Fibroblast of the conjunctiva (primary cell): ENCODE measurements at regions not wholly inside any gene's neighbourhood (a gene's known extent, or its start where the extent isn't known, plus 50 kb on each side); places are given as distances from the start of the nearest gene placed in this dataset.

Experiments used
- DNase-seq: peaks from one replicate; pipeline ENCODE4 v3.0.0-alpha.2; 2010; ENCODE audit warnings: low read depth

GRCh38 chr10:84789026-84789425 is 460.6 kb downstream of the CCSER2 start:
- no peak for DNase-seq

DNA sequence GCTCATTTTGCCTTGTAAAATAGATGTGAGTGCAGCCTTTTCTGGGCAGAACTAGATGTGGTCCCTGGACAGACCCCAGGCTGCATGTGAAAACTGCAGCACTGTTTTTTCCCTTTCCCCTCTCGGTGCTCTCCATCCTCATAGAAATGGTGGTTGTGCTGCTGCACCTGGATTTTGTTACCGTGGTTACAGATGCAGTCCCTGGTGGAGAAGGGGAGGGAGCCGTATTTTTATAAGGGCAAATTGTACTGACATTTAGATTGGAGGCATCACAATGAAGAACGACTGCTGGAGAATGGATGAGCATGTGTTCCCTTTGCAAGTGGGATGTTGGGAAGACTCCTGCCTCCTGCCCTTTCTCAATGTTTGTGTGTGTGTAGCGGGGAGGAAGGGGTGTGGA is 469.9 kb downstream of the CCSER2 start:
- DNase-seq: no peak

- no peak for DNase-seq
Measured at GRCh38 chr10:84801156-84801555, 472.8 kb downstream of the CCSER2 start.

GRCh38 chr10:84801916-84802315 is 473.5 kb downstream of the CCSER2 start:
- no peak for DNase-seq

GRCh38 chr10:84805149-84805548 is 476.8 kb downstream of the CCSER2 start:
- DNase-seq: no peak

- DNase-seq: no peak
Measured at GRCh38 chr10:84811113-84811512, 482.7 kb downstream of the CCSER2 start.

- no peak for DNase-seq
Measured at GRCh38 chr10:84818961-84819360, 490.6 kb downstream of the CCSER2 start.

GRCh38 chr10:84820120-84820519 is 491.7 kb downstream of the CCSER2 start:
- DNase-seq: no peak

- no peak for DNase-seq
Measured at GRCh38 chr10:84820596-84820995, 492.2 kb downstream of the CCSER2 start.

DNA sequence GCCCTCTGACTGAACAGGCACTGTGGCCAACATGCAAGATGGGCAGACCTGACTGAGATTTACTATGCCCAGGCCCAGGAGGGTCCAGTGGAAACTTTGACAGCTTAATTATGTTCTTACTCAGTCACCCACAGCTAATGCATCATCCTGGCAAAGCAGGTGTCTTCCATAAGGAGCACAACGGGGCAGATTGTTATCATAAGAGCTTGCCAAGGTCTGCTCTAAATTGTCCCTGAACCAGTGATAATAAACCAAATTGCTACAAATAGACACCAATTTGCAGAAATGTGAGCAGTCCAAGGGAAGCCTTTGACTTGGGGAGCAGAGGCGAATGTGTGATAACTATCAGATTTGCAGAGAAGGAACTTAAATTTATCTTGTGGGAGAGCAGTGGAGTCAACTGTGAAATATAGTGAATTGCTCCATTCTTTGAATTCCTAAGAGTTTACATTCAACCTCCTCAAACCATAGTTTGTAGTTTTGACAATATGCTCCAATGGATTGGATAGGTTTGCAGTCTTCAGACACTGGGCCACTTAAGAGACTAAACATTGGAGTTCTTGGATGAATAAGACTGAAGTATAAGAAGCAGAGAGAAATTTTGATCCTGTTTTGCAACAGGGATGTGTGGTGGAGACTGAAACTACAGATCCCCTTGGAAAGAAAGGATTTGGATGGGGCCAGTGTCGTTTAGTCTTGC is 494.7 kb downstream of the CCSER2 start:
- DNase-seq: no peak

DNA sequence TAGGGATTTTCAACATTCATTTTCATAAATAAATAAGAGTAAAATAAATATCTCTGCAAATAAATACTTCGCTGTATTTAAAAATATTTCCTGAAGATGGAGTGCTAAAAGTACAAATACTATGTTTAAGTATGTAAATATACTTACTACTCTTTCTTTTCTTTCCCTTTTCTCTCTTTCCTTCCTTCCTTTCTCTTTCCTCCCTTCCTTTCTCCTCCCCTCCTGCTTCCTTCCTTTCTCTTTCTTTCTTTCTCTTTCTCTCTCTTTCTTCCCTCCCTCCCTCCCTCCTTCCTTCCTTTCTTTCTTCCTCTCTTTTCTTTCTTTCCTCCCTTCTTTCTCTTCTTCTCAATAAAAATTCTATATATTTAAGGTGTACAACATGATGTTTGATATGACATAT is 496.1 kb downstream of the CCSER2 start:
- DNase-seq: no peak

DNA sequence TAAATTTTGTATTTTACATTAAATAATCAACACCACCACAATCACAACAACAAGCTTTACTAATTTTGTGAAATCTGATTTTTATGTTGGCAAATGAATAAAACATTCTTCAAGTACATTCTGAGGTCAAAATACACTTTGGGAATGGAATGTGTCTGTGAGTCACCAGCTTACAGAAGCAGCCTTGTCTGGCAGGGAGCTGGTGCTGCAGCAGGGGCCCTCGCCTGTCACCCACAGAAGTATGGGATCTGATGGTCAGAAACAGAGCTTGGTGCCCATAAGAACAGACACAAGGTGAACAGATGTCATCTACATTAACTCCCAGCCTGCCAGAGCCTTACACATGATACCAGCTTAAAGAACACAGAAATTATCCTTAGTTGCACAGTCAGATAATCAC is 496.9 kb downstream of the CCSER2 start:
- DNase-seq: peak; percentile 0

DNA sequence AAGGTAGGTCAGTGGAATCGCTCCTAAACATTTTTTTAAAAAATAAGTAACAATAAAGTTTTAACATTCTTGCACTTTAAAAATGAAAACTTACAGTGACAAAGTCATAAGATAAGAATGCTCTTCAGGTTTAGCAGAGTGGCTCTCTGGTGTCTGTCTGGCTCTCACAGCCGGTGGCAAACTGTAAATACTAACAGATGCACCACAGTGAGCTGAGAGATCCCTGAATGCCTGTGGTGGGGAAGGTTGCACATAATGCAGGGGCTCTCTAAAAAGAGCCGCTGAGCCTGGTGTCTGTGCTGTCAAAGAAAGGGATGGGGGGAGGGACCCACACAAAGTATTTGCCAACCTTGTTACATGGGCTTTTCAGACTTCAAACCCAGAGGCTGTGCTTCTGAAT is 498.3 kb downstream of the CCSER2 start:
- DNase-seq: no peak

GRCh38 chr10:84829131-84829530 is 500.7 kb downstream of the CCSER2 start:
- no peak for DNase-seq

DNA sequence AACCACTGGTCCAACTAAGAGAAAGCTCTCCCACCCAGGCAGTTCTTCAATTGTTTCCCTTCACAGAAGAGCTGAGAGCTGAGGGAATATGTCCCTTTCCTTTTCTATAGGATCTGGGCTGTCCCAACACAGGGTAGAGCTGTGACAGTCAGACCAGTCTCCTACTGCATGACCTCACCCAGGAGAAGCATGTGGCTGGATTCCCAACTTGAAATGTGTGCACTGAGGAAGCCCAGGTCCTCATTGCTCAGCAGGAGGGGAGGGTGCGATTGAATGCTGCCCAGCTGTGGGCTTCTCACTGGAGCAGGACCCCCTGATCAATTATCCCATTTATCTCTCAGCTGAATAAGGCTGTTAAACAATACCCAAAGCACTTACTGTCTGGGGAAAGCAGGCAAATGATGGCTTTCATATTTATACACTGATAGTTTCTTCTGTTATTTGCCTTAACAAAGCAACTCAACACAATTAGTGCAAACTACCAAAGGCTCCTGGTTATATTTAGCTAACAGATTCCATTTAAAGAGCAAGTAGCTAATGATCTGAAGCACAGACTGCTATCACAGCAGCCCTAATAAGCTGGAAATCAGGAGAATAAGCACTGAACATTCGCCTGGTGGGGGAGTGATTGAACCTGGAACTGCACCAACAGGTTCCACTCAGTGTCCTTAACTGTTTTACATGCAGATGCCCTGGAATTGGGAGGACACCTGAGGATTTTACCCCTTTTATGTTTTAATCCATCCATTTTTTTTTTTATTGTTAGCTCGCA is 508.8 kb downstream of the CCSER2 start:
- DNase-seq: no peak

DNA sequence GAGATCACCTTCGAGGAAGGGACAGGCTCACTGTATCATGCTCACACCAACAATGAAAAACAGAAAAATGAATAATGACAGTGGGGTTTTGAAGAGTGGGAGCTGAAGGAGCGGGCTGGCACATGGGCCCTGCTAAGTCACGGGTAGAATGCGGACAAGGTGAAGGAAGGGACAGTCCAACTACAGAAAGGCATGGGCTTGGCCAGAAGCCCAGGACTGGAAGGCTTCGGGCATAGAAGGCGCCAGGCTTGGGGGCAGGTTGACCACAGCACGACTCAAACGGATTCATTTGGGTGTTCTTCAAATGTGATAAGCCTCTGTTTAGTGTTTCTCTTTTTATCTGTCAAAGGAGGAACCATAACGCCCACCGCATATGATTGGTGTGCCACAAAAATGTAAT is 509.5 kb downstream of the CCSER2 start:
- no peak for DNase-seq

- DNase-seq: no peak
Measured at GRCh38 chr10:84838851-84839250, 510.5 kb downstream of the CCSER2 start.

- DNase-seq: no peak
Measured at GRCh38 chr10:84842593-84842992, 514.2 kb downstream of the CCSER2 start.

DNA sequence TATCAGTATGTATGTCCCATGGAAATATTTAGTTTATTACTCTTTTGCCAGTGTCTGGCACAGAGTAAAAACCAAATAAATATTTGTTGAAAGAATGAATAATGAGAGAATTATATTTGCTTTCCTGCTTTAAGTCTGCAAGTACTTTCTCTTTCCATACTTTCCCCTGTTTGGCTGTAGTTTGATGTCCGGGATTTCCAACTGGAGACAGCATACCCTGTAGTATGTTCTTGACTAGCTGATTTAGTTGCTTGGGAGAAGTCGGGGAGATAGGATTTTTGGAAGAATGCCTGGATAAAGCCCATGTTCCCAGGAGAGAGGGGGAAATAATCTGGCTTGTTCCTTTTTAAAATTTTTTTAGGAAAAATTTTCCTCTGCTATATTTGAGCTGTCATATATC is 516.1 kb downstream of the CCSER2 start:
- no peak for DNase-seq

DNA sequence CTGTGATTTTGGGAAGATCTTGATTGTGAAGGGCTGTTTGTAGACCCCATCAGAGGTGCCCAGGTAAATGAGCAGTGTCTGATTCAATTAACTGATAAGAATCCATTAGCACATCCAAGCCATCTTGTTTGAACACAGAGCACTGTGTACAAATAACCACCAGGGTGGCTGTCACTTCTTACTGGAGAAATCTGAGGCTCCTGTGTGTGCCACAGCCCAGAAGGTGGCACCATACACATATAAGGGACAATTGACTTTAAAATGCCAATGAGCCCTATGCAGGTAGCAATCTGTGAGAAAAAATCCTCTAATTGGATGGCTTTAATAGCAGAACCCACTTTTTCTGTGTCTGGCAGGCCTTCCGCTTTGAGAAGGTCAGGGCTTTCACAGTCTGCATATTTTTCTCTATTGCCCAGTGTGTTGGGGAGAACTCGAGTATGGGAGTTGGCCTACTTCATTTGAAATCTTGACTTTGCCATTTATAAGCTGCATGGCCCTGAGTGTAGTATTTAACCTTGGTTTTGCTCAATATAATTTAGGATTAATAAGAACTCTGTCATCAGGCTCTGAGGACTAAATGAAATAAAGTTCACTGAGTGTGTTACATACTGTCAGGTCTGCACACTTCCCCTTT is 517.4 kb downstream of the CCSER2 start:
- DNase-seq: no peak

- DNase-seq: no peak
Measured at GRCh38 chr10:84846658-84847316, 518.4 kb downstream of the CCSER2 start.

- no peak for DNase-seq
Measured at GRCh38 chr10:84848967-84849366, 520.6 kb downstream of the CCSER2 start.

DNA sequence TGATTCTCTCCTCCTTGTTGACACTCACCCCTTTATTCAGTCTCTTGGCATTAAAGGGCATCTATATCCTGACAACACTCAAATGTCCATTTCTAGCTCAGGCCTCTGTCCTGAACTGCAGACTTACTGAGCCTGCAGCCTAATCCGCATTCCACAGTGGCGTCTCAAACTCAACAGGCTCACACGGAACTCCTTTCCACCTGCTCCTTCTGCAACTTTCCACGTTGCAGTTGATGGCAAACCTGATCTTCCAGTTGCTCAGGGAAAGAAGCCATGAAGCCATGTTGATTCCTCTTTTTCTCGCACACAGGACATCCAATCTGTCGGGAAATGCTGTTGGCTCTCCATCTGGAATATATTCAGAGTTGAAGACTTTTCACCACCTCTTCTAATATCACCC is 522.4 kb downstream of the CCSER2 start:
- no peak for DNase-seq
